Thyroid gland (tissue), 4 donors: ENCODE measurements at regions not wholly inside any gene's neighbourhood (a gene's known extent, or its start where the extent isn't known, plus 50 kb on each side); places are given as distances from the start of the nearest gene placed in this dataset.

Experiments used
- DNase-seq, 2 donors: peaks; one replicate each; pipeline ENCODE4 v3.0.0-alpha.2; 2019
- H3K27ac ChIP-seq, 3 donors: fragments of 200-600 bp; sonication (generic); 1 replicate in 2 of 3; 2 replicates in 1 of 3; pipeline ENCODE4 v1.5.1; 2016 to 2019; ENCODE audit warnings: mild to moderate bottlenecking in 1 of 3, moderate library complexity in 1 of 3
- H3K27me3 ChIP-seq: fragments of 200-600 bp; sonication (generic); one replicate; pipeline ENCODE4 v1.5.1; 2019
- H3K36me3 ChIP-seq, 2 donors: fragments of 200-600 bp; sonication (generic); one replicate each; pipeline ENCODE4 v1.5.1; 2016 to 2019
- H3K4me1 ChIP-seq, 2 donors: fragments of 200-600 bp; sonication (generic); one replicate each; pipeline ENCODE4 v1.5.1; 2017 to 2019
- H3K4me3 ChIP-seq, 3 donors: fragments of 200-600 bp; sonication (generic); replicated peaks in 1 of 3; 1 replicate in 2 of 3; 2 replicates in 1 of 3; pipeline ENCODE4 v1.5.1; 2016; ENCODE audit warnings: mild to moderate bottlenecking in 1 of 3
- H3K9me3 ChIP-seq: fragments of 200-600 bp; sonication (generic); one replicate; pipeline ENCODE4 v1.5.1; 2017
- POLR2A ChIP-seq, 2 donors: fragments of 450-650 bp; IDR thresholded peaks; one replicate each; pipeline ENCODE4 v1.6.1; 2017; ENCODE audit warnings: antibody characterized with exemption in 2 of 2, mild to moderate bottlenecking in 2 of 2, moderate library complexity in 1 of 2
- WGBS, 2 donors: methylation state at CpG; one replicate each; pipeline ENCODE4 v1.1.5; 2017; 5-methylcytosine and 5-hydroxymethylcytosine counted together
- intact Hi-C: fragments of 100-400 bp; cut with DNase I; formaldehyde crosslinking; loops from one replicate; pipeline ENCODE4 v1.15.1; 2023
- TF ChIP-seq, protein P1 (sequence below), 6 experiments: fragments of 200-600 bp in 3 of 6; fragments of 450-650 bp in 3 of 6; sonication (generic) in 3 of 6; IDR thresholded peaks; one replicate each; pipeline ENCODE4 v1.5.1; 2016 to 2019; ENCODE audit warnings: antibody characterized with exemption in 6 of 6, mild to moderate bottlenecking in 2 of 6, inconsistent platforms in 1 of 6, moderate library complexity in 1 of 6

DNA sequence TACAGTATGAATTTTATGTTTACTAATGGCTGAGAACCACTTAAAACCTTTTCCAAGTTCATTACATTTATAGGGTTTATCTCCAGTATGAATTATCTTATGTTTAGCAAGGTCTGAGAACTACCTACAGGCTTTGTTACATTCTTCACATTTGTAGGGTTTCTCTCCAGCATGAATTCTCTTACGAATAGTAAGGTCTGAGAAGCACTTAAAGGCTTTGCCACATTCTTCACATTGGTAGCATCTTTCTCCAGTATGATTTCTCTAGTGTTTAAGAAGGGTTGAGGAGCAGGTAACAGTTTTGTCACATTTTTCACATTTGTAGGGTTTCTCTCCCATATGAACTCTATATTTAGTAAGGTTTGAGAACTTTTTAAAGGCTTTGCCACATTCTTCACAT lies 1127.4 kb downstream of the EFNA5 start:
- H3K9me3 ChIP-seq, result no peaks in the 10 kb centered on the region
- 79 to 80% methylated on average over 1 of the region's 1 CpG for WGBS, 2 donors
- TF ChIP-seq POLR2A (IDR thresholded peaks at IDR 0.05), result no peak
- TF ChIP-seq, protein P1, sequence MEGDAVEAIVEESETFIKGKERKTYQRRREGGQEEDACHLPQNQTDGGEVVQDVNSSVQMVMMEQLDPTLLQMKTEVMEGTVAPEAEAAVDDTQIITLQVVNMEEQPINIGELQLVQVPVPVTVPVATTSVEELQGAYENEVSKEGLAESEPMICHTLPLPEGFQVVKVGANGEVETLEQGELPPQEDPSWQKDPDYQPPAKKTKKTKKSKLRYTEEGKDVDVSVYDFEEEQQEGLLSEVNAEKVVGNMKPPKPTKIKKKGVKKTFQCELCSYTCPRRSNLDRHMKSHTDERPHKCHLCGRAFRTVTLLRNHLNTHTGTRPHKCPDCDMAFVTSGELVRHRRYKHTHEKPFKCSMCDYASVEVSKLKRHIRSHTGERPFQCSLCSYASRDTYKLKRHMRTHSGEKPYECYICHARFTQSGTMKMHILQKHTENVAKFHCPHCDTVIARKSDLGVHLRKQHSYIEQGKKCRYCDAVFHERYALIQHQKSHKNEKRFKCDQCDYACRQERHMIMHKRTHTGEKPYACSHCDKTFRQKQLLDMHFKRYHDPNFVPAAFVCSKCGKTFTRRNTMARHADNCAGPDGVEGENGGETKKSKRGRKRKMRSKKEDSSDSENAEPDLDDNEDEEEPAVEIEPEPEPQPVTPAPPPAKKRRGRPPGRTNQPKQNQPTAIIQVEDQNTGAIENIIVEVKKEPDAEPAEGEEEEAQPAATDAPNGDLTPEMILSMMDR (IDR thresholded peaks at IDR 0.05), result no peak

DNA sequence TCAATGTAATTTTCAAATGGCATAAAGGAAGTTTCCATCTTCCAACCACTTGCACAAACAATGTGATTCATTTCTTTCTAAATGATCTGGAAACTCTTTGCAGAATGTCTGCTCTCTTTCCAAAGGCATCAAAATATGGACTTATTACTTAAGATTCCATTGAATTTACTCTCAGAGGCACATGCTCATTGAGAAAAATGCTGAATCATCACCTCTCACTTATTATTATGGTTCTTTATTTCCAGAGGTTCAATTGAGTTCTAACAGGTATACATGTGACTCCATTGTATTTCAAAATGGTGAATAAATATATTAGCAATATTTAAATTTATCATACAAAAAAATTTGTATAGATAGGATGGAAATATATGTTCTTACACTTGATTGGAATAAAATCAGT lies 1140.6 kb downstream of the EFNA5 start:
- no peak for TF ChIP-seq POLR2A (IDR thresholded peaks at IDR 0.05)
- TF ChIP-seq, protein P1 (IDR thresholded peaks at IDR 0.05), result no peak
- Histone ChIP-seq H3K27ac (no peak overlapping the region), H3K4me3 (no peak overlapping the region), H3K27me3 (no peaks in the 10 kb centered on the region), H3K4me1 (no peaks in the 10 kb centered on the region), H3K9me3 (no peaks in the 10 kb centered on the region), H3K36me3 (no peaks in the 10 kb centered on the region)
- no peak for DNase-seq
- intact Hi-C loops, result no loop called here

More for the DNA sequence above, 1127.4 kb downstream of the EFNA5 start:
- intact Hi-C loops, result no loop called here
- Histone ChIP-seq H3K4me1 (no peaks in the 10 kb centered on the region), H3K27me3 (no peaks in the 10 kb centered on the region), H3K36me3 (no peaks in the 10 kb centered on the region), H3K4me3 (no peak overlapping the region), H3K27ac (no peak overlapping the region)
- DNase-seq, result no peak

DNA sequence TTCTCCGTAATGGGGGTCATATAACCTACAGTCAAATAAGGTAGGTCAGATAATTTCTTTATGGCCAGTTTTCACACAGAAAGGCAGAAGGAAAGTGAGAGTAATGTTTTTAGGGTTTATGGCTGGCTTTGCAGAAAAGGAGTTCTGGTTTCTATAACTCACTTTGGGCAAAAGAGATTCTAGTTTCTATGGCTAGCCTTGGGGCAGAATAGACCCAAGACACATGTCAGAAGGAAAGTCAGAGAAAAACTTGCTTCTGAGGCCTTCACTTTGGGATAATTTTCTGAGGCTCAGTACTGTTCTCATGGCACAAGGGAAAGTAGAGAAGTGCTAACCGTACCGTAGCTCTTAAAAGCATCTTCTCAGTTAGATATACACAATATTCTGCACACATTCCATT lies 1145.3 kb downstream of the EFNA5 start:
- H3K27ac ChIP-seq, result no peak overlapping the region
- H3K27me3 ChIP-seq, result no peaks in the 10 kb centered on the region
- DNase-seq, result no peak
- H3K36me3 ChIP-seq, result no peaks in the 10 kb centered on the region
- WGBS, 2 donors, result 92 to 93% methylated on average over 3 of the region's 3 CpGs
- no peak for TF ChIP-seq POLR2A (IDR thresholded peaks at IDR 0.05)
- TF ChIP-seq, protein P1 (IDR thresholded peaks at IDR 0.05), result no peak
- H3K9me3 ChIP-seq, result no peaks in the 10 kb centered on the region
- H3K4me3 ChIP-seq, result no peak overlapping the region
- peaks cover 0 to 6% of the 10 kb centered on the region in 2 donors for H3K4me1 ChIP-seq
- intact Hi-C loops, result no loop called here

DNA sequence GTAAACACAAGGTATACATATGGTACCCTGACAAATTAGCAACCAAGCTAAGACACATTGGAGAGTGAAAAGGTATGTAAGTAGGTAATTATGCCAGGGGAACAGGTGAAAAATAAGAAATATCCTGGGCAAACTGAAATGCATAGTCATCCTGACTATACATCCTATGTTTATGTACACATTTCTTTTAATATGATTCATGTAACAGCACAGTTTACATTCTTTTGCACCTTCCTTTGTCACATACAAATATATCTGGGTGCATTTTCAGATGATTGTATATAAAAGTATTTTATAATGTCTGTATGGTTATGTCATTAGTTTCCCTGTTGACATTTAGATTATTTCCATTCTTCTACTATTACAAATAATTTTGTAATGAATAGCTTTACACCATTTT lies 1146.9 kb downstream of the EFNA5 start:
- no peak for TF ChIP-seq POLR2A (IDR thresholded peaks at IDR 0.05)
- TF ChIP-seq, protein P1 (IDR thresholded peaks at IDR 0.05), result no peak
- Histone ChIP-seq H3K4me1 (peaks cover 0 to 6% of the 10 kb centered on the region in 2 donors), H3K4me3 (no peak overlapping the region), H3K36me3 (no peaks in the 10 kb centered on the region), H3K27me3 (no peaks in the 10 kb centered on the region), H3K9me3 (no peaks in the 10 kb centered on the region), H3K27ac (no peak overlapping the region)
- no peak for DNase-seq
- intact Hi-C loops, result no loop called here

DNA sequence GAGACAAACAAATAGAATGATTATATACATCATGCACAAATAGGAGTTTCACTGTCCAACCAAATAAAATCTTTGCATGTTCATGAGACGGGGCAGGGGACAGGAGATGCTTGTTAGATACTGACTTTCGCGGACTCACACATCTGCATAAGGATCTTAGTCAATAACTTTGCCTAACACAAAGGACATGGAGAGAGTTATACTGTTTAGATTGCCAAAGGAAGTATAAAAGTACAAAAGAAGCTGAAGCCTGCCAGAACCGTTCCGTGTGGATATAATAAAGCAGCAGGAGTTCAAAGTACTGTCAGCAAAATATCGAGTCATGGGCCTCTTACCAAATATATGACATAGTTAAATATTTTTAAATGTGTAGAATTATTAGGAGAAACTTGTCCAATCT lies 1148.4 kb downstream of the EFNA5 start:
- H3K36me3 ChIP-seq, result no peaks in the 10 kb centered on the region
- TF ChIP-seq, protein P1 (IDR thresholded peaks at IDR 0.05), result no peak
- H3K4me3 ChIP-seq, result no peak overlapping the region
- peaks cover 0 to 6% of the 10 kb centered on the region in 2 donors for H3K4me1 ChIP-seq
- no peaks in the 10 kb centered on the region for H3K9me3 ChIP-seq
- H3K27me3 ChIP-seq, result no peaks in the 10 kb centered on the region
- no peak for DNase-seq
- intact Hi-C loops, result no loop called here
- H3K27ac ChIP-seq, result no peak overlapping the region
- 32 to 54% methylated on average over 6 of the region's 6 CpGs for WGBS, 2 donors
